Thoracic aorta (tissue), 2 donors: ENCODE measurements at regions not wholly inside any gene's neighbourhood (a gene's known extent, or its start where the extent isn't known, plus 50 kb on each side); places are given as distances from the start of the nearest gene placed in this dataset.

Source experiments
- ATAC-seq: fragments of 150-250 bp; one replicate; pipeline ENCODE4 v1.8.0; 2017; ENCODE audit warnings: low read depth; ENCODE audit not compliant: insufficient number of reproducible peaks, low FRiP score
- DNase-seq: peaks from one replicate; pipeline ENCODE4 v3.0.0-alpha.2; 2020; ENCODE audit warnings: low spot score
- H3K27ac ChIP-seq, 2 donors: fragments of 200-600 bp; sonication (generic); 1 replicate in 1 of 2; 2 replicates in 1 of 2; pipeline ENCODE4 v1.5.1; 2016; ENCODE audit warnings: mild to moderate bottlenecking in 2 of 2, moderate library complexity in 2 of 2
- H3K27me3 ChIP-seq: fragments of 200-600 bp; sonication (generic); replicated peaks from 2 replicates; pipeline ENCODE4 v1.6.0; 2016; ENCODE audit warnings: mild to moderate bottlenecking; ENCODE audit not compliant: insufficient read depth
- H3K36me3 ChIP-seq: fragments of 200-600 bp; sonication (generic); one replicate; pipeline ENCODE4 v1.5.1; 2016
- H3K4me1 ChIP-seq, 2 donors: fragments of 200-600 bp; sonication (generic); 1 replicate in 1 of 2; 2 replicates in 1 of 2; pipeline versions ENCODE4 v1.5.1 to v1.6.0; 2016; ENCODE audit warnings: low read depth in 2 of 2, mild to moderate bottlenecking in 1 of 2; ENCODE audit not compliant: control insufficient read depth in 1 of 2
- H3K4me3 ChIP-seq: fragments of 200-600 bp; sonication (generic); 2 replicates; pipeline ENCODE4 v1.5.1; 2016; ENCODE audit warnings: mild to moderate bottlenecking
- H3K9me3 ChIP-seq: fragments of 200-600 bp; sonication (generic); 2 replicates; pipeline ENCODE4 v1.5.1; 2016
- CTCF ChIP-seq: fragments of 200-600 bp; sonication (generic); IDR thresholded peaks from one replicate; pipeline ENCODE4 v1.5.1; 2019; ENCODE audit warnings: antibody characterized with exemption

GRCh38 chr5:105015098-105015497 lies 1452.5 kb upstream of the NUDT12 start:
- Histone ChIP-seq H3K27me3 (no peaks in the 10 kb centered on the region), H3K4me3 (no peak overlapping the region), H3K9me3 (no peaks in the 10 kb centered on the region), H3K27ac (no peak overlapping the region), H3K36me3 (no peaks in the 10 kb centered on the region), H3K4me1 (no peaks in the 10 kb centered on the region)
- ATAC-seq, result no peak
- DNase-seq, result no peak
- TF ChIP-seq CTCF, result no peak

DNA sequence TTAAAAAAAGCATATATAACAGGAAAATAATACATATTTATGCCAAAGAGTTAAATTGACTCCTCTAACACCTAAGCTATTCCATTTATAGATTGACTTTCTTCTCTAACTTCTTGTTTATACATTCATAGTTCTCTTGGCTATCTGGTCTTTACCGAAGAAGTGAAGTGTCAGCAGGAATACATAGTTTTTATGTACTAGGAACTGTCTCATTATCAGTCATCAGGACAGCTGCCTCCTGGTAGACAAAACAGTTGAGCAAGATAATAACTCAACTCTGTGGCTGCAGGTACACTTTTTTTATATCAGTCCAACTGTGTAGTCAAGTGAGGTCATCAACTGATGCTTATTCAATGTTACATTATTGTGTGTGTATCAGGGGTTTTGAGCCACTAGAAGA lies 1436.0 kb upstream of the NUDT12 start:
- Histone ChIP-seq H3K36me3 (no peaks in the 10 kb centered on the region), H3K27me3 (no peaks in the 10 kb centered on the region), H3K9me3 (no peaks in the 10 kb centered on the region), H3K4me3 (no peak overlapping the region), H3K4me1 (no peaks in the 10 kb centered on the region), H3K27ac (no peak overlapping the region)
- TF ChIP-seq CTCF, result no peak
- ATAC-seq (no peak), DNase-seq (no peak)

GRCh38 chr5:104998169-104998568 lies 1435.6 kb upstream of the NUDT12 start:
- Histone ChIP-seq H3K9me3 (no peaks in the 10 kb centered on the region), H3K36me3 (no peaks in the 10 kb centered on the region), H3K4me3 (no peak overlapping the region), H3K27ac (no peak overlapping the region), H3K27me3 (no peaks in the 10 kb centered on the region), H3K4me1 (no peaks in the 10 kb centered on the region)
- no peak for ATAC-seq
- no peak for DNase-seq
- TF ChIP-seq CTCF, result no peak

DNA sequence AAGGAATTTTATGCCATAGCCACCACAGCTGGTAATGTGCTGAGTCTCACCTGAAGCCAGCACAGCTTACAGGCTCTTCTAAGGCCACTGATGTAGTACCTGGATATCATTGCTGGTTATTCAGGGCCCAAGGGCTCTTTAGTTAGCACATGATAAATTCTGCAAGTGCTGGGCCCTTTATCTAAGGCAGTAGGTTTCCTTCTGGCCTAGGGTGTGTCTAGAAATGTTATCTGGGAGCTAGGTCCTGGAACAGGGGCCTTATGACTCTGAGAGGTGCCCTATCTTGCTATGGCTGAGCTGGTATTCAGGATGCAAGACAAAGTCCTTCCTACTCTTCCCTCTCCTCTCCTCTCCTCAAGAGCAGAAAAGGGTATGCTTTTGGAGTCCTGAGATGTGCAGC lies 1424.5 kb upstream of the NUDT12 start:
- DNase-seq, result no peak
- H3K27ac ChIP-seq, result no peak overlapping the region
- H3K4me1 ChIP-seq, result no peaks in the 10 kb centered on the region
- ATAC-seq, result no peak
- no peaks in the 10 kb centered on the region for H3K27me3 ChIP-seq
- no peaks in the 10 kb centered on the region for H3K36me3 ChIP-seq
- H3K9me3 ChIP-seq, result no peaks in the 10 kb centered on the region
- TF ChIP-seq CTCF, result no peak
- H3K4me3 ChIP-seq, result no peak overlapping the region

GRCh38 chr5:104977529-104977928 lies 1414.9 kb upstream of the NUDT12 start:
- ATAC-seq (no peak), DNase-seq (no peak)
- H3K36me3 ChIP-seq, result no peaks in the 10 kb centered on the region
- H3K9me3 ChIP-seq, result no peaks in the 10 kb centered on the region
- no peaks in the 10 kb centered on the region for H3K4me1 ChIP-seq
- no peak overlapping the region for H3K27ac ChIP-seq
- H3K4me3 ChIP-seq, result no peak overlapping the region
- no peak for TF ChIP-seq CTCF
- H3K27me3 ChIP-seq, result no peaks in the 10 kb centered on the region
